ENCODE measurements at regions not wholly inside any gene's neighbourhood (a gene's known extent, or its start where the extent isn't known, plus 50 kb on each side); places are given as distances from the start of the nearest gene placed in this dataset.

GRCh38 chr2:67752969-67753368 is 309.8 kb downstream of the C1D start:
- no peak overlapping the region for H2AFZ ChIP-seq (ENCODE audit: low read depth, low read length, poor library complexity, severe bottlenecking)
- no peaks in the 10 kb centered on the region for H3K36me3 ChIP-seq (ENCODE audit: control insufficient read depth in 1 of 2, insufficient read depth in 2 of 2, low read length in 2 of 2)
- H3K9ac ChIP-seq (ENCODE audit: low read length), result no peak overlapping the region
- H3K79me2 ChIP-seq (ENCODE audit: insufficient read depth, low read length), result no peaks in the 10 kb centered on the region
- BruUV-seq (replicated peaks), result no TSS peak
- RAD21 ChIA-PET (ENCODE audit: low non-redundant PET in 1 of 2, low total read pairs in 2 of 2, uncharacterized antibody in 2 of 2, unreplicated experiment in 2 of 2), result no interaction called here
- TF ChIP-seq EZH2 (IDR thresholded peaks at IDR 0.05), result no peak
- TF ChIP-seq, protein P1, sequence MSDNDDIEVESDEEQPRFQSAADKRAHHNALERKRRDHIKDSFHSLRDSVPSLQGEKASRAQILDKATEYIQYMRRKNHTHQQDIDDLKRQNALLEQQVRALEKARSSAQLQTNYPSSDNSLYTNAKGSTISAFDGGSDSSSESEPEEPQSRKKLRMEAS (IDR thresholded peaks at IDR 0.05), result no peak
- TF ChIP-seq TCF7L2 (IDR thresholded peaks at IDR 0.05; ENCODE audit: borderline replicate concordance, extremely low read depth, insufficient read depth, insufficient read length), result no peak
- TF ChIP-seq ELF1 (IDR thresholded peaks at IDR 0.05; ENCODE audit: borderline replicate concordance, low read depth), result no peak
- TF ChIP-seq YY1 (IDR thresholded peaks at IDR 0.05; ENCODE audit: extremely low read depth, insufficient replicate concordance, low read depth, low read length), result no peak
- no peak for TF ChIP-seq CTCF (IDR thresholded peaks at IDR 0.05 in 2 of 3, conservative IDR thresholded peaks at IDR 0.05 in 1 of 3; ENCODE audit: borderline replicate concordance in 1 of 3, insufficient read depth in 1 of 3, low read depth in 2 of 3, low read length in 2 of 3)
- TF ChIP-seq POLR2AphosphoS5 (IDR thresholded peaks at IDR 0.05; ENCODE audit: low read depth, low read length), result no peak
- no peak for TF ChIP-seq JUND (IDR thresholded peaks at IDR 0.05)
- POLR2A ChIA-PET, result no interaction called here
- H3K27ac ChIP-seq (ENCODE audit: low read depth, low read length), result no peak overlapping the region
- no peaks in the 10 kb centered on the region for H3K4me1 ChIP-seq (ENCODE audit: control insufficient read depth in 1 of 2, insufficient read depth in 2 of 2, low read length in 2 of 2)
- no peaks in the 10 kb centered on the region; the same call in 1 of the 2 replicates for H4K20me1 ChIP-seq (ENCODE audit: insufficient read depth)
- no peaks in the 10 kb centered on the region for H3K9me3 ChIP-seq (ENCODE audit: control insufficient read depth in 1 of 2, insufficient read depth in 1 of 2, low read depth in 1 of 2, low read length in 2 of 2)
- H3K4me2 ChIP-seq (ENCODE audit: low read length), result no peak overlapping the region
- CTCF ChIA-PET, result no interaction called here
- no peak for ATAC-seq
- DNase-seq (ENCODE audit: low read depth, low spot score), result no peak
- H3K9me2 ChIP-seq (ENCODE audit: insufficient read depth), result no peaks in the 10 kb centered on the region
- H3K4me3 ChIP-seq (replicated peaks in 1 of 2; ENCODE audit: low read depth in 1 of 2, low read length in 2 of 2), result no peak overlapping the region
- peaks cover 9% of the 10 kb centered on the region; the same call in 1 of the 2 replicates for H3K27me3 ChIP-seq (ENCODE audit: insufficient read depth, low read length)
- intact Hi-C loops (cut with micrococcal nuclease), result no loop called here

Measured in HCT116 (cell line).